LNCAP (cell line): ENCODE measurements at regions not wholly inside any gene's neighbourhood (a gene's known extent, or its start where the extent isn't known, plus 50 kb on each side); places are given as distances from the start of the nearest gene placed in this dataset.

ENCODE experiments used
- TF ChIP-seq, protein P1 (sequence below): fragments of 450-650 bp; IDR thresholded peaks from 2 replicates; pipeline ENCODE4 v1.5.1; 2017; ENCODE audit warnings: mild to moderate bottlenecking

DNA sequence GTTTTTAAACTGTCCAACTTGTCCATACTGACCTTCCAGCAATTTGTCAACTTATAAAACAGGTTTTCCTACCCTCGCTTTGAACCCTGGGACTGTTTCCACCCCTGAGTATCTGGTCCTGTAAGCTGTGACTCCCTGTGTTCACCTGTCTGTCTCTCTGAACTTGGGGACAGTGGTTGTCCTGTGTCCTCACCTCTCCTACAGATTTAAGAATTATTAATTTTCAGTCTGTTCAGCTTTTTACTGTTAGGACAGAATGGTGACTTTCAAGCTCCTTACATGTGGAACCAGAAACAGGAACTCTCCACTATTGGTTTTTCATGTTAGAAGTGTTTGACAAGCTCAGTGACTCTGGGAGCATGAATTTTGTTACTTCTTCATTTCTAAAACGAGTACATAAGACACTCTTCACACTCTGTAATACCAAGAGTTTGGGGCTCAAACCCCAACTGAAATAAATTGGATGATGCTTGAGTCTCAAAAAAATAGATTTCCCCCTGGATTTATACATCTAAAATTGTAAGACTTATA is 713.9 kb downstream of the COL12A1 start:
- TF ChIP-seq, protein P1, sequence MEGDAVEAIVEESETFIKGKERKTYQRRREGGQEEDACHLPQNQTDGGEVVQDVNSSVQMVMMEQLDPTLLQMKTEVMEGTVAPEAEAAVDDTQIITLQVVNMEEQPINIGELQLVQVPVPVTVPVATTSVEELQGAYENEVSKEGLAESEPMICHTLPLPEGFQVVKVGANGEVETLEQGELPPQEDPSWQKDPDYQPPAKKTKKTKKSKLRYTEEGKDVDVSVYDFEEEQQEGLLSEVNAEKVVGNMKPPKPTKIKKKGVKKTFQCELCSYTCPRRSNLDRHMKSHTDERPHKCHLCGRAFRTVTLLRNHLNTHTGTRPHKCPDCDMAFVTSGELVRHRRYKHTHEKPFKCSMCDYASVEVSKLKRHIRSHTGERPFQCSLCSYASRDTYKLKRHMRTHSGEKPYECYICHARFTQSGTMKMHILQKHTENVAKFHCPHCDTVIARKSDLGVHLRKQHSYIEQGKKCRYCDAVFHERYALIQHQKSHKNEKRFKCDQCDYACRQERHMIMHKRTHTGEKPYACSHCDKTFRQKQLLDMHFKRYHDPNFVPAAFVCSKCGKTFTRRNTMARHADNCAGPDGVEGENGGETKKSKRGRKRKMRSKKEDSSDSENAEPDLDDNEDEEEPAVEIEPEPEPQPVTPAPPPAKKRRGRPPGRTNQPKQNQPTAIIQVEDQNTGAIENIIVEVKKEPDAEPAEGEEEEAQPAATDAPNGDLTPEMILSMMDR = no peak

DNA sequence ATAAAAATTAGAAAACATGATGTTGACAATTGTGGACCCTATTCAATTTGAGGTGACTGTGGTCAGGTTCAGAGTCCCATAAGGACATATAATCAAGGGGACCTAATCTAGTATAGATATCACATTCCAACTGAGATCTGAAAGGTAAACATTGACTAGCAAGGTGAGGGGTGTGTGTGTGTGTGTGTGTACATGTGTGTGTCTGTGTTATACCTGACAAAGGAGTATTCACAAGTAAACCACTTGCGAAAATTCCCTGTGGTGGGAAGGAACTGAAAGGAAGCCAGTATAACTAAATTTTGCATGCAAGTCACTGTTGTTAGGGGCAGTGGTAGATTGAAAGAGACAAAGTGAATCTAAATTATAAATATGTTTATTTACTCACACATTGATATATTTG is 723.7 kb downstream of the COL12A1 start:
- TF ChIP-seq, protein P1 = no peak

DNA sequence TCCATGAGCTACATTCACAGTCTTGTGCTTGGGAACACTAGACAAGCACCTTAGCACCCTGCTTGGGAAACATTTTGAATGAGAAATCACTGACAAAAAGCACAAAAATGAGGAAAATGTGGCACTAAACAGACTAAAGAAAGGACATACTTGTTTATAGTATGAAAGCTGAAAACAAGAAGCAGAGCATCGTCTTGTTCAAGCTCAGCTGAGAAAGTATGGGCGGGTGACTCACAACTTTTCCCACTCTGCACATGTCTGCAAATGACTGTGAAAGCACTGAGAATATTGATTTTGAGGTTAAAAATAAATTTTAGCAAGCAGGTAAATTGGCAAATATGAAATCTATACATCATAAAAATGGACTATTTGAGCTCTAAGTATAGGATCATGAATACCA is 725.3 kb downstream of the COL12A1 start:
- TF ChIP-seq, protein P1 = no peak

DNA sequence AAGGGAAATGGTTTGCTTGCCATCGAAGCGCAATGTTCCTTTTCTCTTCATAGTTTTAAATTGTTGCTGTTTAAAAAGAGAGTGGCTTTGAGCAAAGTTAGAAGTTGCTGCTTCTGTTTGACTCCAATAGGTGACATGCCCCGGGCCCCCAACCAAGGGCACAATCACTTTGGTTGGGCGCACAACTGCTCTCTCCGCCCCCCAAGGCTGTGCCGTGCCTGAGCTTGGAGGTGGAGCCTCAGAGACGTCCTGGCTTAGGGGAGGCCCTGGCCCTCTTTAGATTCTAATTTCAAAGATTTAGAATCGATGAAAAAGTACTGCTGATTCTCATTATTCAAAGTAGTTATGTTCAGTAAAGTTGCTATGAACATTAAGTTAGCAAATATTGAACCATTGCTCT is 725.9 kb downstream of the COL12A1 start:
- TF ChIP-seq, protein P1 = no peak

DNA sequence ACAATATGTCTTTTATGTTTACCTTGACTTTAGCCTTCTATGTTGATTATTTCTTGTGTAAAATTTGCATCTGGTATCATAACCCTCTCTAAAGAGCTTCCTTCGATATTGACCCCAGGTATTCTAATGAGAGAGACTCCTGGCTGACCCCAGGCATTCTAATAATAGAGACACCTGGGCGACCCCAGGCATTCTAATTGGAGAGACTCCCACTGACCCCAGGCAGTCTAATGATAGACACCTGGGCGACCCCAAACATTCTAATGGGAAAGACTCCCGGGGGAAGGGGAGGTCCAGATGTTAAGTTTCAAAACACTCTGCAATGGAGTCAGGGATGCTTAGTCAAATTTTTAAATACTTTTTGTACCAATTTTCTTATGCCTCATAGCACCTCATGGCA is 726.4 kb downstream of the COL12A1 start:
- TF ChIP-seq, protein P1 = no peak

DNA sequence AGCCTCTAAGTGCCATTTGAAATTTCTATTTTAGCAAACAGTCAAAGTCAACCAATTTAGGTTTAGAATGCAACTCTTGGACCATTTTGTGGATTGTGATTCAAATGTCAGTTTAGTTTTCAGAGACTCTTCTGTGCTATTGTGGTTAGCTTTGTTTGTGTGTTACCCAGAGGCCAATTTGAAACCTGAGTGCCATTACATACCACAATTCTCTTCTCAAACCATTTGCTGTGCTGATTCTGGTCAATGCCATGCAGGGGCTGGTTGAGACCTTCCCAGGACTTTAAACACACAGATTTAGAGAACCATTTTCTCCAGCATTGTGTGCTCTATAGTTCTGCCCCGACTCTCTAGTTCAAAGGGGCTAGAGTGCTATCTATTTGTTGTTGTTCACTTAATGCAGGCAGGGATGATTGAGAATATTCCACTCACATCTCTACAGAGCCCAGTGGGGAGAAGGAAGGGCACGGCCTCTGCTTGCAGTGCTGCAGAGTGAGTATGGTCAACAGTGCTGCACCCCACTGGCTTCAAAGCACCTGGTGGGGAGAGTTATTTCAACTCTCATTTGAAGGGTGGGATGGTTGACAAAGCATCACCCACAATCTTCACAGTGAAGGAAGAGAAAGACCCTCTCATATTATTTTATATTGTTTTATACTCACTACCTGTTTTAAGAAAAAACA is 738.2 kb downstream of the COL12A1 start:
- TF ChIP-seq, protein P1 = no peak

DNA sequence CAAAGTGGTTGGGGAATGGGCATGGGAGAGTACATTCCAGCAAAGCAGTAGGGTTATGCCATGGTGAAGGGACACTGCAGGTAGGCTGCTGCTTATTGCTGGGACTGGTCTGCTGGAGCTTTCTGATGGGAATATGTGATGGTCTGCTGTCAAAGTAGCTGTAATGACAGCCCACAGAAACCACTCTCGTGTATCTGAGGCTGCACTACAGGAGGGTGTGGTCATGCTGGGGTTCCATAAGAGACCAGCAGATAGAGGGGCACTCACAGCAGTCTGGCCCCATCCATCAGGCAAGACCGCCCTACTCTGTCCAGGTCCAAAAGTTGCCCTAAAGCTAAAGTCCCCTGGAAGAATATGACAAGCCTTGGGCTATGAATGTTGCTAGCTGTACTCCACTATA is 739.3 kb downstream of the COL12A1 start:
- TF ChIP-seq, protein P1 = no peak
